Fibroblast of pulmonary artery (primary cell): ENCODE measurements at regions not wholly inside any gene's neighbourhood (a gene's known extent, or its start where the extent isn't known, plus 50 kb on each side); places are given as distances from the start of the nearest gene placed in this dataset.

Experiments
- DNase-seq: peaks from one replicate; pipeline ENCODE4 v3.0.0-alpha.2; 2010; ENCODE audit warnings: low read depth
- H3K4me3 ChIP-seq: replicated peaks from 2 replicates; pipeline ENCODE4 v1.5.1; 2011; ENCODE audit warnings: low read depth, mild to moderate bottlenecking, control low read depth, low read length, moderate library complexity
- CTCF ChIP-seq: IDR thresholded peaks from 2 replicates; pipeline ENCODE4 v1.5.1; 2011; ENCODE audit warnings: mild to moderate bottlenecking, control low read depth, low read length, inconsistent platforms; ENCODE audit errors: missing control alignments

- no peak for TF ChIP-seq CTCF
- DNase-seq, result no peak
- H3K4me3 ChIP-seq, result no peak overlapping the region
These were observed 792.3 kb upstream of the HS3ST1 start for GRCh38 chr4:12221031-12221430.

- H3K4me3 ChIP-seq, result no peak overlapping the region
- DNase-seq, result no peak
- TF ChIP-seq CTCF, result no peak
These were observed 782.9 kb upstream of the HS3ST1 start for GRCh38 chr4:12211636-12212035.

GRCh38 chr4:12207396-12207795 lies 778.7 kb upstream of the HS3ST1 start:
- TF ChIP-seq CTCF, result no peak
- DNase-seq, result no peak
- no peak overlapping the region for H3K4me3 ChIP-seq

- no peak for DNase-seq
- no peak overlapping the region for H3K4me3 ChIP-seq
- TF ChIP-seq CTCF, result no peak
These were observed 777.4 kb upstream of the HS3ST1 start for GRCh38 chr4:12206091-12206490.

GRCh38 chr4:12203945-12204344 lies 775.3 kb upstream of the HS3ST1 start:
- no peak for DNase-seq
- no peak overlapping the region for H3K4me3 ChIP-seq
- TF ChIP-seq CTCF, result no peak

- H3K4me3 ChIP-seq, result no peak overlapping the region
- DNase-seq, result no peak
- TF ChIP-seq CTCF, result no peak
These were observed 771.5 kb upstream of the HS3ST1 start for GRCh38 chr4:12200226-12200625.

- H3K4me3 ChIP-seq, result no peak overlapping the region
- TF ChIP-seq CTCF, result no peak
- DNase-seq, result no peak
These were observed 757.8 kb upstream of the HS3ST1 start for GRCh38 chr4:12186526-12186925.
